IMR-90 (cell line): ENCODE measurements at regions not wholly inside any gene's neighbourhood (a gene's known extent, or its start where the extent isn't known, plus 50 kb on each side); places are given as distances from the start of the nearest gene placed in this dataset.

Experiments
- ATAC-seq: fragments of 200-7000 bp; cut with Tn5 transposase; 2 replicates; pipeline ENCODE4 v1.9.1; 2020; ENCODE audit warnings: low read depth, mild to moderate bottlenecking, moderate library complexity
- BruUV-seq: library from RNA; stranded (reverse); fragments of 400-500 nt; replicated peaks from 2 replicates; lab custom pipeline; 2021; lab: Mats Ljungman, UMichigan
- CTCF ChIA-PET: fragments of 300-600 bp; formaldehyde crosslinking; extraction: SDS; loops from one replicate; lab custom pipeline; 2021; ENCODE audit warnings: antibody characterized with exemption; lab: Yijun Ruan, JAX
- POLR2A ChIA-PET: fragments of 300-600 bp; sonication (Branson Sonifier 250); formaldehyde crosslinking; loops from one replicate; lab custom pipeline; 2022; ENCODE audit warnings: antibody characterized with exemption; ENCODE audit not compliant: unreplicated experiment; lab: Charles Lee
- DNase-seq: peaks from one replicate; pipeline ENCODE4 v3.0.0; 2013
- H2AFZ ChIP-seq: replicated peaks from 2 replicates; pipeline ENCODE3; 2013; ENCODE audit warnings: low read length, mild to moderate bottlenecking; ENCODE audit not compliant: poor library complexity
- H2AK5ac ChIP-seq: 2 replicates; pipeline ENCODE4 v1.6.1; 2013; ENCODE audit warnings: low read depth, low read length, inconsistent platforms
- H2AK9ac ChIP-seq: replicated peaks from 2 replicates; pipeline ENCODE3; 2013; ENCODE audit warnings: mild to moderate bottlenecking, low read depth, low read length, moderate library complexity; ENCODE audit not compliant: poor library complexity
- H2BK120ac ChIP-seq: 2 replicates; pipeline ENCODE4 v1.6.1; 2013; ENCODE audit warnings: low read depth, low read length, inconsistent platforms
- H2BK15ac ChIP-seq: 3 replicates; pipeline ENCODE4 v1.6.1; 2013; ENCODE audit warnings: low read depth, low read length, inconsistent platforms
- H2BK20ac ChIP-seq: 2 replicates; pipeline ENCODE4 v1.6.1; 2013; ENCODE audit warnings: low read depth, mild to moderate bottlenecking, inconsistent platforms, low read length, moderate library complexity
- H2BK5ac ChIP-seq: 2 replicates; pipeline ENCODE4 v1.6.1; 2013; ENCODE audit warnings: mild to moderate bottlenecking, low read depth, low read length, inconsistent platforms; ENCODE audit not compliant: poor library complexity, severe bottlenecking
- H3K14ac ChIP-seq: replicated peaks from 2 replicates; pipeline ENCODE4 v1.6.1; 2013; ENCODE audit warnings: low read depth, low read length, inconsistent platforms
- H3K18ac ChIP-seq: 2 replicates; pipeline ENCODE4 v1.6.1; 2013; ENCODE audit warnings: low read depth, low read length, control low read depth
- H3K23ac ChIP-seq: 2 replicates; pipeline ENCODE4 v1.6.1; 2013; ENCODE audit warnings: low read depth, low read length, inconsistent platforms
- H3K27ac ChIP-seq: 2 replicates; pipeline ENCODE4 v1.5.1; 2013; ENCODE audit warnings: mild to moderate bottlenecking, control low read depth, low read length; ENCODE audit not compliant: insufficient read depth
- H3K27me3 ChIP-seq: 2 replicates; pipeline ENCODE4 v1.6.1; 2013; ENCODE audit warnings: low read length; ENCODE audit not compliant: control insufficient read depth, insufficient read depth
- H3K36me3 ChIP-seq: 2 replicates; pipeline ENCODE4 v1.6.1; 2013; ENCODE audit warnings: low read length, mixed read lengths; ENCODE audit not compliant: control insufficient read depth, insufficient read depth
- H3K4ac ChIP-seq: 2 replicates; pipeline ENCODE4 v1.6.1; 2013; ENCODE audit warnings: low read depth, low read length, inconsistent platforms
- H3K4me1 ChIP-seq: 2 replicates; pipeline ENCODE4 v1.6.1; 2013; ENCODE audit warnings: low read length, mixed read lengths; ENCODE audit not compliant: control insufficient read depth, insufficient read depth
- H3K4me2 ChIP-seq: 2 replicates; pipeline ENCODE4 v1.6.1; 2013; ENCODE audit warnings: low read depth, mild to moderate bottlenecking, control low read depth, low read length, moderate library complexity
- H3K4me3 ChIP-seq: 2 replicates; pipeline ENCODE4 v1.5.1; 2013; ENCODE audit warnings: low read depth, mild to moderate bottlenecking, control low read depth, low read length, moderate library complexity; ENCODE audit not compliant: insufficient read depth
- H3K56ac ChIP-seq: 2 replicates; pipeline ENCODE4 v1.6.1; 2013; ENCODE audit warnings: low read length, inconsistent platforms; ENCODE audit not compliant: insufficient read depth; ENCODE audit errors: extremely low read depth
- H3K79me1 ChIP-seq, 2 experiments: 2 replicates each; pipeline ENCODE4 v1.6.1; 2013; ENCODE audit warnings: low read length in 2 of 2, inconsistent platforms in 1 of 2, low read depth in 1 of 2
- H3K9ac ChIP-seq: 2 replicates; pipeline ENCODE4 v1.6.1; 2013; ENCODE audit warnings: low read depth, low read length, control low read depth
- H3K9me1 ChIP-seq: 2 replicates; pipeline ENCODE4 v1.6.1; 2013; ENCODE audit warnings: low read length, inconsistent platforms; ENCODE audit not compliant: insufficient read depth
- H3K9me3 ChIP-seq: 2 replicates; pipeline ENCODE4 v1.6.1; 2013; ENCODE audit warnings: low read length; ENCODE audit not compliant: control insufficient read depth, insufficient read depth
- H4K20me1 ChIP-seq: 2 replicates; pipeline ENCODE4 v1.6.1; 2013; ENCODE audit warnings: low read length, inconsistent platforms; ENCODE audit not compliant: insufficient read depth
- H4K5ac ChIP-seq: 2 replicates; pipeline ENCODE4 v1.6.1; 2013; ENCODE audit warnings: mild to moderate bottlenecking, low read depth, low read length, control low read depth
- H4K8ac ChIP-seq, 2 experiments: 2 replicates each; pipeline ENCODE4 v1.6.1; 2013; ENCODE audit warnings: low read depth in 2 of 2, low read length in 2 of 2, control low read depth in 1 of 2, inconsistent platforms in 1 of 2
- H4K91ac ChIP-seq: 2 replicates; pipeline ENCODE4 v1.6.1; 2013; ENCODE audit warnings: low read depth, low read length, inconsistent platforms; ENCODE audit not compliant: insufficient read depth
- BHLHE40 ChIP-seq: fragments of 150-350 bp; IDR thresholded peaks from 2 replicates; pipeline ENCODE4 v1.6.1; 2016; ENCODE audit warnings: mild to moderate bottlenecking, low read depth, low read length
- CEBPB ChIP-seq: IDR thresholded peaks from 2 replicates; pipeline ENCODE4 v1.6.1; 2012; ENCODE audit warnings: low read depth, low read length, improper control_type of control experiment
- CHD1 ChIP-seq: IDR thresholded peaks from 2 replicates; pipeline ENCODE4 v1.6.1; 2012; ENCODE audit warnings: low read depth, low read length, improper control_type of control experiment
- FOS ChIP-seq: fragments of 150-350 bp; IDR thresholded peaks from 2 replicates; pipeline ENCODE4 v1.6.1; 2016; ENCODE audit warnings: low read depth, low read length
- NFE2L2 ChIP-seq: fragments of 150-350 bp; IDR thresholded peaks from 2 replicates; pipeline ENCODE4 v1.6.1; 2016; ENCODE audit warnings: low read depth, mild to moderate bottlenecking, low read length
- RAD21 ChIP-seq: IDR thresholded peaks from 2 replicates; pipeline ENCODE4 v1.6.1; 2012; ENCODE audit warnings: low read length, improper control_type of control experiment
- SMC3 ChIP-seq: fragments of 150-350 bp; IDR thresholded peaks from 2 replicates; pipeline ENCODE4 v1.6.1; 2016; ENCODE audit warnings: low read depth, mild to moderate bottlenecking, antibody characterized with exemption, low read length, moderate library complexity
- WGBS, 2 experiments: methylation state at CpG; one replicate each; pipeline versions ENCODE4 v1.1.5 to v1.1.7; 2013; ENCODE audit warnings: missing lambda C conversion rate in 2 of 2; ENCODE audit not compliant: insufficient read length in 1 of 2; ENCODE audit errors: extremely low coverage in 2 of 2; 5-methylcytosine and 5-hydroxymethylcytosine counted together
- dilution Hi-C: fragments of 300-500 bp; cut with HindIII; formaldehyde crosslinking; loops from one replicate; pipeline ENCODE4 v1.14.3; 2018; ENCODE audit warnings: low sequenced_read_pairs; ENCODE audit not compliant: unreplicated experiment
- in situ Hi-C: fragments of 300-500 bp; cut with MboI; formaldehyde crosslinking; loops from 3 replicates; pipeline ENCODE4 v1.14.3; 2019; ENCODE audit warnings: low sequenced_read_pairs, inconsistent platforms, mixed read lengths
- intact Hi-C: fragments of 100-400 bp; cut with micrococcal nuclease; formaldehyde crosslinking; loops from 2 replicates; pipeline ENCODE4 v1.10.0; 2022
- TF ChIP-seq, protein P1 (sequence below): conservative IDR thresholded peaks from 2 replicates; pipeline ENCODE4 v1.5.1; 2012; ENCODE audit warnings: mild to moderate bottlenecking, low read depth, low read length, improper control_type of control experiment
- TF ChIP-seq, protein P2 (sequence below): fragments of 150-350 bp; IDR thresholded peaks from 2 replicates; pipeline ENCODE4 v1.6.1; 2017; ENCODE audit warnings: mild to moderate bottlenecking, antibody characterized with exemption, low read length, low read depth

DNA sequence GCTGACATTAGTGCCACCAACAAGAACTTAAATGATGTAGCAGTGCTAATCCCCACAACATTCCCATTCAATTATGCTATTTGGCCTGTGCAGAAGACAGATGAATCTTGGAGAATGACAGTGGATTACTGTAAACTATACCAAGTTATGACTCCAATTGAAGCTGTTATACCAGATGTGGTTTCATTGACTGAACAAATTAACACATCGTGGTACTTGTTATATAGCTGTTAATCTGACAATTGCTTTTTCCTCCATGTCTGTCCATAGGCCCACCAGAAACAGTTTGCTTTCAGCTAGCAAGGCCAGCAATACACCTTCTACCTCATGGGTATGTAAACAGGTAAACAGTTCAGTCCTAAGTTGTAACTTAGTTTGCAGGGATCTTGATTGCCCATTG, 101.1 kb downstream of the S1PR1 start:
- CTCF ChIA-PET: no interaction called here
- POLR2A ChIA-PET: no interaction called here
- no peak overlapping the region for H3K4ac ChIP-seq
- no CpG with 5 or more reads among the region's 1 CpG for WGBS, 2 experiments
- H2AK9ac ChIP-seq: no peak overlapping the region
- H2BK5ac ChIP-seq: no peak overlapping the region
- H2BK20ac ChIP-seq: no peak overlapping the region
- in situ Hi-C loops (no loop called here), dilution Hi-C loops (no loop called here), intact Hi-C loops (no loop called here)
- H2AFZ ChIP-seq: no peak overlapping the region
- H3K23ac ChIP-seq: no peak overlapping the region
- no peak overlapping the region for H3K27ac ChIP-seq
- H3K9ac ChIP-seq: no peak overlapping the region
- H2BK120ac ChIP-seq: no peak overlapping the region
- no peak for ATAC-seq
- no peaks in the 10 kb centered on the region for H3K79me1 ChIP-seq
- DNase-seq: no peak
- H3K4me1 ChIP-seq: no peaks in the 10 kb centered on the region
- H3K18ac ChIP-seq: no peak overlapping the region
- no peaks in the 10 kb centered on the region for H4K20me1 ChIP-seq
- no peak overlapping the region for H3K14ac ChIP-seq
- H2BK15ac ChIP-seq: no peak overlapping the region
- no peak overlapping the region for H4K8ac ChIP-seq
- no peak overlapping the region for H3K4me3 ChIP-seq
- H4K91ac ChIP-seq: no peak overlapping the region
- H3K9me1 ChIP-seq: no peaks in the 10 kb centered on the region
- H3K4me2 ChIP-seq: no peak overlapping the region
- no peak overlapping the region for H3K56ac ChIP-seq
- H2AK5ac ChIP-seq: no peak overlapping the region
- TF ChIP-seq NFE2L2: no peak
- TF ChIP-seq RAD21: no peak
- TF ChIP-seq CHD1: no peak
- no peak for TF ChIP-seq BHLHE40
- TF ChIP-seq FOS: no peak
- TF ChIP-seq, protein P1, sequence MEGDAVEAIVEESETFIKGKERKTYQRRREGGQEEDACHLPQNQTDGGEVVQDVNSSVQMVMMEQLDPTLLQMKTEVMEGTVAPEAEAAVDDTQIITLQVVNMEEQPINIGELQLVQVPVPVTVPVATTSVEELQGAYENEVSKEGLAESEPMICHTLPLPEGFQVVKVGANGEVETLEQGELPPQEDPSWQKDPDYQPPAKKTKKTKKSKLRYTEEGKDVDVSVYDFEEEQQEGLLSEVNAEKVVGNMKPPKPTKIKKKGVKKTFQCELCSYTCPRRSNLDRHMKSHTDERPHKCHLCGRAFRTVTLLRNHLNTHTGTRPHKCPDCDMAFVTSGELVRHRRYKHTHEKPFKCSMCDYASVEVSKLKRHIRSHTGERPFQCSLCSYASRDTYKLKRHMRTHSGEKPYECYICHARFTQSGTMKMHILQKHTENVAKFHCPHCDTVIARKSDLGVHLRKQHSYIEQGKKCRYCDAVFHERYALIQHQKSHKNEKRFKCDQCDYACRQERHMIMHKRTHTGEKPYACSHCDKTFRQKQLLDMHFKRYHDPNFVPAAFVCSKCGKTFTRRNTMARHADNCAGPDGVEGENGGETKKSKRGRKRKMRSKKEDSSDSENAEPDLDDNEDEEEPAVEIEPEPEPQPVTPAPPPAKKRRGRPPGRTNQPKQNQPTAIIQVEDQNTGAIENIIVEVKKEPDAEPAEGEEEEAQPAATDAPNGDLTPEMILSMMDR: no peak
- TF ChIP-seq SMC3: no peak
- TF ChIP-seq, protein P2, sequence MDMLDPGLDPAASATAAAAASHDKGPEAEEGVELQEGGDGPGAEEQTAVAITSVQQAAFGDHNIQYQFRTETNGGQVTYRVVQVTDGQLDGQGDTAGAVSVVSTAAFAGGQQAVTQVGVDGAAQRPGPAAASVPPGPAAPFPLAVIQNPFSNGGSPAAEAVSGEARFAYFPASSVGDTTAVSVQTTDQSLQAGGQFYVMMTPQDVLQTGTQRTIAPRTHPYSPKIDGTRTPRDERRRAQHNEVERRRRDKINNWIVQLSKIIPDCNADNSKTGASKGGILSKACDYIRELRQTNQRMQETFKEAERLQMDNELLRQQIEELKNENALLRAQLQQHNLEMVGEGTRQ: no peak
- TF ChIP-seq CEBPB: no peak
- no TSS peak for BruUV-seq
- no peak overlapping the region for H4K5ac ChIP-seq
- no peaks in the 10 kb centered on the region for H3K9me3 ChIP-seq
- no peaks in the 10 kb centered on the region; the same call in 1 of the 2 replicates for H3K27me3 ChIP-seq
- no peaks in the 10 kb centered on the region for H3K36me3 ChIP-seq
